PC-3 (cell line): ENCODE measurements at regions not wholly inside any gene's neighbourhood (a gene's known extent, or its start where the extent isn't known, plus 50 kb on each side); places are given as distances from the start of the nearest gene placed in this dataset.

Source experiments
- CTCF ChIP-seq: fragments of 300-600 bp; sonication (generic); conservative IDR thresholded peaks from 2 replicates; pipeline ENCODE4 v1.5.1; 2017; ENCODE audit warnings: antibody characterized with exemption, low read depth, mild to moderate bottlenecking, low read length
- EZH2 ChIP-seq: fragments of 300-600 bp; sonication (generic); IDR thresholded peaks from one replicate; pipeline ENCODE4 v1.6.1; 2017; ENCODE audit warnings: antibody characterized with exemption, mild to moderate bottlenecking, low read length; ENCODE audit not compliant: unreplicated experiment

DNA sequence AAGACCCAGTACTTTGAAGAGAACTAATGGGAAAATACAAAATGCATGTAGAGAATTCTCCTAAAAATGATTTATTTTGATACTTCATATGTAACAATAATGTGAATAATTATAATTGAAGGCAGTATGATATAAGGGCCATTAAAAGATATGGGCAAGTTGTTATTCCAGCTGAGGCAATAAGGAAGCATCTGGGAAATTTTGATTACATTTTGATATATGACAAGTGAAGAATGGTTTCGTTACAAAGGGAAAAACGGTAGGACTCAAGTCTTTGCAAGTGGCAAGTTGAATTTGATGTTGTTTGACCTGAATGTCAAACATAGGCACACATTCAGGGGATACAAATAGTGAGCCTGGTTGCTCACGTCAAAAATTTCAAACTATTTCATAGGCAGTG lies 137.9 kb upstream of the TP63 start:
- TF ChIP-seq EZH2 (no peak), CTCF (no peak)
